NCI-H146 treated with DMSO at 0.1 percent for 48 hours (cell line): ENCODE measurements at regions not wholly inside any gene's neighbourhood (a gene's known extent, or its start where the extent isn't known, plus 50 kb on each side); places are given as distances from the start of the nearest gene placed in this dataset.

Experiments used
- DNase-seq: peaks from one replicate; lab custom pipeline; 2025; ENCODE audit not compliant: unreplicated experiment; lab: John Stamatoyannopoulos, UW

- peak; percentile 54 for DNase-seq
Measured at GRCh38 chr7:106166651-106167342, 54.7 kb upstream of the SYPL1 start.

GRCh38 chr7:106165337-106165736 is 53.2 kb upstream of the SYPL1 start:
- no peak for DNase-seq

GRCh38 chr7:106163257-106163656 is 51.1 kb upstream of the SYPL1 start:
- no peak for DNase-seq
